Endothelial cell of hepatic sinusoid (primary cell): ENCODE measurements at regions not wholly inside any gene's neighbourhood (a gene's known extent, or its start where the extent isn't known, plus 50 kb on each side); places are given as distances from the start of the nearest gene placed in this dataset.
"Not testable (repeated sequence)": the region's sequence is repeated elsewhere in the genome, so short reads cannot be mapped to it uniquely, and the experiment has no call there.

Experiments
- in situ Hi-C: cut with HindIII; loops from 2 replicates; pipeline ENCODE4 v1.10.0; 2017; ENCODE audit warnings: low sequenced_read_pairs

DNA sequence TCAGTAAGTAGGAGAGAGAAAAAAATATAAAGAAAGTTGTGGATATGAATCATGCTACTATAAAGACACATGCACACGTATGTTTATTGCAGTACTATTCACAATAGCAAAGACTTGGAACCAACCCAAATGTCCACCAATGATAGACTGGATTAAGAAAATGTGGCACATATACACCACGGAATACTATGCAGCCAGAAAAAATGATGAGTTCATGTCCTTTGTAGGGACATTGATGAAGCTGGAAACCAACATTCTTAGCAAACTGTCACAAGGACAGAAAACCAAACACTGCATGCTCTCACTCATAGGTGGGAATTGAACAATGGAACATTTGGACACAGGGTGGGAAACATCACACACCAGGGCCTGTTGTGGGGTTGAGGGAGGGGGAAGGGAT lies 200.3 kb upstream of the IVNS1ABP start:
- in situ Hi-C loops, result not testable (repeated sequence)

DNA sequence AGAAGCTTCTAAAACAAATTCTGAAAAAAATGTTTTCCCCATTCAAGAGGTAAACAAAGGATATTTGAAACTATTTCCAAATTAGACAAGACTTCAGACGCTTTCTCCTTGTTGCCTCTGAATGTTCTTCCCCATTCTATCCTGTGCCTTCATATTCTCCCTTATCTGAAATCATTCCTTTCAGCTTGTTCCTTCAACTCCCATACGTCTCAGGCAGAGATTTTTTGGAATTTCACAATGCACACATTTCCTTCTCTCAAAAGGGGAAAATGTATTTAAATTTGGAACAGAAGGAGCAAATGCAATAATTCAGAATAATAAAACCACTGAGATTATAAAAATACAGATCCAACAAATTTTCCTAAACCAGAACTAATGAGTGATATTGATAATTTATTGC lies 198.7 kb upstream of the IVNS1ABP start:
- in situ Hi-C loops, result no loop called here

GRCh38 chr1:185514311-185514710 lies 197.3 kb upstream of the IVNS1ABP start:
- in situ Hi-C loops, result no loop called here

DNA sequence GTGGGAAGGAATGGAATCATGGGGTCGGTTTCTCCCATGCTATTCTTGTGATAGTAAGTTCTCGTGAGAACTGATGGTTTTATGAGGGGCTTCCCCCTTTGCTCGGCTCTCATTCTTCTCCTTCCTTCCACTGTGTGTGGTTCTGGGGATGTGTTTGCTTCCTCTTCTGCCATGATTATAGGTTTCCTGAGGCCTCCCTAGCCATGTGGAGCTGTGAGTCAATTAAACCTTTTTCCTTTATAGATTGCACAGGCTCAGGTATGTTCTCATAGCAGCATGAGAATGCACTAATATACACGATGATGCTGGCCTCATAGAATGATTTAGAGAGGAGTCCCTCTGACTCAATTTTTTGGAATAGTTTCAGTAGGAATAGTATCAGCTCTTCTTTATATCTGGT lies 195.4 kb upstream of the IVNS1ABP start:
- in situ Hi-C loops, result no loop called here

DNA sequence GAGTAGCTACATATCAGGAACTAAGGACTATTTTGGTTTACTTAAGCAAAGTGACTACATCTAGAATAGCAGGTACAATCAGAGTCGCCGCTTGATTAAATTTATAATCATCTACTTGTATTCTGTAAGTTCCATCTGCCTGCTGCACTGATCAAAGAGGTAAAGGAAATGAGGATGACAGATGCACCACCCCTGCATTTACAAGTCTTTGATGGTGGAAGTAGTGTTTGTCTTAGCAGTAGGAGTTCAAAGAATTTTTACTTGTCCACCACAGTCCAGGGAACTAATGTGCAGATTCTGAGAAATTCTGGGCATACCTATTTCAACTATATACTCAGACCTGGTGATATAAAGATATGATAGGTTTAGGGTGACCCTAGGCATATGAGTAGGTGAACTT lies 184.1 kb upstream of the IVNS1ABP start:
- in situ Hi-C loops, result no loop called here

DNA sequence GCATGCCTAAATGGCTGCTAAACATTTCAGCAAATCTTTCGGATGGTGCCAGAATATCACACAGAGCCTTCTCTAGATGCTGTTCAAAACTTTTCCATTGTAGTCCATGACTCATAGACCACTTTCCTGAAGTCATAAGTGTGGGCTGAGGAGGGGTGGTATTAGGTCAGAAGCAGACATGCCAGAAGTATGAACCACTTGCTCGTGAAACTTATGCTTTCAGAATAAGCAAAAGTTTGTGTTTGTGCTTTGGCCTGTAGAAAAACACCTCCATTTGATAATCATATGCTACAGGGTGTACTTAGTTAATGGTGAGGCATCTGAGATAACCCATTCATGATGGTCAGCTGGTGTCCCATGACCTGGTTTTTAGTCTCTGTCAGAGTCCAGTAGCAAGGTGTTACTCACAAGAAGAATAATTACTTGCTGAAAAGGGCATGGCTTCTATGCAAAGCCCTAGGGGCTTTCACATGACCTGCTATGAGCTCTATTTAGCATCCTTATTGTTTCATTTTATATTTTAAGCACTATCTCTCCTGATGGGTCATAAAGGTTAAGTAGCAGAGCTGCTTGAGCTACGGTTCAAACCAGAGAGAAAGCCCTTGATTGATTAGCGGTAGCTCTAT lies 183.1 kb upstream of the IVNS1ABP start:
- in situ Hi-C loops, result no loop called here

GRCh38 chr1:185498207-185498606 lies 181.2 kb upstream of the IVNS1ABP start:
- in situ Hi-C loops, result no loop called here

- in situ Hi-C loops, result no loop called here
These were observed 180.1 kb upstream of the IVNS1ABP start for GRCh38 chr1:185497177-185497576.

DNA sequence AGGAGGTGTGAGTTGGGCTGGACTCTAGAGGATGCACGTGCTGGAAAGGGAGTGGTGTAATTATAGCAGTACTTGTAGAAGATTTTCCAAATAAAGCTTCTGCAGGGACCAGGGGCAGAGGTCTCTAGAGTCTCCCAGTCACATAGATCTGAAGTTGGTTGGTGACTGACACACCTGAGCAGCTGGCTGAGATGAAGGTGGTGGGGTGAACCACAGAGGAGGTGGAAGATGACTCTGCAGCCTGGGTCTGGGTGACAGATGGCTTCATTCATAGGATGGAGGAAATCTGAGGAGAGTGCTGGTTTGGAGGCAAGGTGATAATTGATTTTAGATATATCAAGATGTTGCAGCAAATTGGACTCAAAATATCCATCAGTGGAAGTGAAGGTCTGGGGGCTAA lies 178.9 kb upstream of the IVNS1ABP start:
- in situ Hi-C loops, result no loop called here

DNA sequence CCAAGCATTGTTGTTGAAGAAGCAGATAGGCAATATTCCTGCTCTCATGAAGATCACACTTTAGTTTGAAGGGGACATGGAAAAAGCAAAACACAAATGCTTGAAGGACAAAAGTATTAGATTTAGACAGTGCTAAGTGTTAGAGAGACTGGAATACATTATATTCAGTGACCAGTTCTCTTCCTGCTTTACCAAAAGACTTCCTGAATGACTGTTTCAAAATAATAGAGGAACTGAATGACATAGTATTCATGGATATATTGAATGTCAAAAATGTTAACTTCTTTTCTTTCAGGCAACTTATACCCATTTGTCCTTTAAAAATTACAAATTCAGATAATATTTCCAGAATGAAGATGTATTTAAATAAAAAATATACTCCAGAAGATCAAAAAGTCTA lies 178.0 kb upstream of the IVNS1ABP start:
- in situ Hi-C loops, result no loop called here

DNA sequence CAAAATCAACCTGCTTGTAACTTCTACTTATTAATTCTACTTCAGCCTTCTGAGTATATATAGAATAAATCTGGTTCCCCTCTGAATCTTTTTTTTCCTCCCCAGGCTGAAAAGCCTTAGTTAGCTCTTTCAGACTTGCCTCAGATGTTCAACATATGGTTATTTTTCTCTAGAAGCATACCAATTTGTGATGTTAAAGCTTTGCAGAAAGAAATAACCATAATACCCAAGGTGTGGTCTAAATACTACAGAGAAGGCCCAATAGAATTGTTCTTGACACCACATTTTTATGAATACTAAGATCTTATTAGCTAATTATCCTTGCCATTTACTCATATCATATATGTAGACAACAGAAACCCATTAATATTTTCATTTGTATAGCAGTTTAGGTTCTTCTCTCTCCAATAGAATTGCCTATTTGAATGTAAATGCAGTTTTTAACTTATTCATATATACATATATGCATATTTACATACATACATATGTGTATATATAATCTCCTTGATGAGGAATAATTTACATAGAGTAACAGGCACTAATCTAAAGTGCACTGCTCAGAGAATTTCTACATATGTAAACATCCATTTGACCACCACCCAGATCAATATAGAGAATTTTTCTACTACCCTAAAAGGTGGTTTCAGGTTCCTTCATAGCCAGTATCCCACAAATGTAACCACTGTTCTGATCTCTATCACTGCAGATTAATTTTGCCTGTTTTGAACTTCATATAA lies 175.2 kb upstream of the IVNS1ABP start:
- in situ Hi-C loops, result no loop called here

- in situ Hi-C loops, result no loop called here
These were observed 174.6 kb upstream of the IVNS1ABP start for GRCh38 chr1:185491604-185492003.

DNA sequence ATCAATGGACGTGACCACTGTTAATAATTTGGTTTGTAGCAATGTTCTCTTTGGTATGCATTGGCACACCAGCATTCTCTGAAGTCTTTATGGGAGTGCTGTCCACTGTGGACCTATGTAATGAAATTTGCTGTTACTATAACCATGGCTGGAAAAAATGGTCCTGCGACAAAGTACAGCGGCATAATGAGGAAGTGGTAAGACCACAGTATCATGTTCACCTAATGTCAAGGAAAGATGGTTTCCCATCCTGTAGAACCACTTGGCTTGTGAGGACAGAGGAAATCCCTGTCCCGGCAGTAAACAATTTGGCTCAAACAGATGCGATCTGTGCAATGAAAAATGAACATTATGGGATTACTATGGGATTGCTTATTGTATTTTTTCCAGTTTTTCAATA lies 173.9 kb upstream of the IVNS1ABP start:
- in situ Hi-C loops, result no loop called here

- in situ Hi-C loops, result no loop called here
These were observed 172.4 kb upstream of the IVNS1ABP start for GRCh38 chr1:185489406-185489805.

GRCh38 chr1:185488808-185489207 lies 171.8 kb upstream of the IVNS1ABP start:
- in situ Hi-C loops, result no loop called here

DNA sequence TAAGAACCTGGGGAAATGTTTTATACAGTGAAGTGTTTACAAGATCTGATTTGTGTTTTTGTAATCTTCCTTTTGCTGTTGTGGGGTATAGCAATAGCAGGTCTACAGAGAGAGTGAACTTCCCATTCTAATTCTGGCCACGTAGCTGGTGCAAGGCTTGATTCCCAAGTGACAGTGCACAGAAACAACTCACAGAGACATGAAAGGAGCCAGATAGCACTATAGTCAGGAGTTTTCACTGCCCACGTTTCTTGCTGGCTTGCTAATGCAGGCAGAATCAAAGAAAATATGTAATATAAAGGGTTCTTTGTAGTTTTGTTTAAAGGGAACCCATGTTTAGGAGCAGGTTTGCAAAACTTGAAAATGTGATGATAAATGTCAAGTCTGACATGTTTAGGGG lies 170.9 kb upstream of the IVNS1ABP start:
- in situ Hi-C loops, result no loop called here

DNA sequence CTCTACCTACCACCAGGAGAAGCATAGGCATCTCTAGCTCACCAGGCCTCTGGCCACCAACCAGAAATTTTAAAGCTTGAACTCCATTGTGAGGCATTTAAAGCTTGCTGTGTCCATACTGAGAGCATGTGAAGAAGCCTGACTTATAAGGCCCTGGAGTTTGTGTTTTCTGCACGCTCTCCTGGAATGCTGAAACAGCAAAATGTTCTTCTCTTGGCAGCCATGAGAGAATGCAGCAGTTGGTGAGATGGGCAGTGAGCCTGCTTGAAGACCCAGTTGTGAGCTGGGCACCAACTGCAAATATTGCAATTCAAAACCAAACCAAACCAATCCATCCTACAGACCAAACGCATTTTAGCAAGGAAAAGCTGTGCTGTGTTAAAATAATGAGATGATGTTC lies 170.0 kb upstream of the IVNS1ABP start:
- in situ Hi-C loops, result no loop called here

- in situ Hi-C loops, result no loop called here
These were observed 169.3 kb upstream of the IVNS1ABP start for GRCh38 chr1:185486346-185486745.

GRCh38 chr1:185483664-185484450 lies 166.8 kb upstream of the IVNS1ABP start:
- in situ Hi-C loops, result no loop called here

GRCh38 chr1:185483217-185483616 lies 166.2 kb upstream of the IVNS1ABP start:
- in situ Hi-C loops, result no loop called here

GRCh38 chr1:185480545-185480944 lies 163.5 kb upstream of the IVNS1ABP start:
- in situ Hi-C loops, result no loop called here

- in situ Hi-C loops, result no loop called here
These were observed 162.8 kb upstream of the IVNS1ABP start for GRCh38 chr1:185479796-185480195.
